ENCODE measurements at regions not wholly inside any gene's neighbourhood (a gene's known extent, or its start where the extent isn't known, plus 50 kb on each side); places are given as distances from the start of the nearest gene placed in this dataset.

GRCh38 chr9:126028746-126029145 lies 281.6 kb downstream of the PBX3 start:
- H3K4me3 ChIP-seq (ENCODE audit: low read depth, low read length): no peak overlapping the region
- H3K9me3 ChIP-seq (ENCODE audit: severe bottlenecking): no peaks in the 10 kb centered on the region
- no peaks in the 10 kb centered on the region for H3K36me3 ChIP-seq
- TF ChIP-seq CTCF (IDR thresholded peaks at IDR 0.05; ENCODE audit: low read depth, low read length): no peak
- no peak for DNase-seq
- H3K27me3 ChIP-seq (ENCODE audit: insufficient read depth, low read depth, severe bottlenecking): no peaks in the 10 kb centered on the region
- no peak overlapping the region for H3K27ac ChIP-seq

- no peak for DNase-seq
- H3K36me3 ChIP-seq: no peaks in the 10 kb centered on the region
- TF ChIP-seq CTCF (IDR thresholded peaks at IDR 0.05; ENCODE audit: low read depth, low read length): no peak
- no peak overlapping the region for H3K27ac ChIP-seq
- H3K27me3 ChIP-seq (ENCODE audit: insufficient read depth, low read depth, severe bottlenecking): no peaks in the 10 kb centered on the region
- no peaks in the 10 kb centered on the region for H3K9me3 ChIP-seq (ENCODE audit: severe bottlenecking)
- H3K4me3 ChIP-seq (ENCODE audit: low read depth, low read length): no peak overlapping the region
Measured at GRCh38 chr9:126030716-126031115, 283.5 kb downstream of the PBX3 start.

GRCh38 chr9:126031116-126031515 lies 283.9 kb downstream of the PBX3 start:
- no peaks in the 10 kb centered on the region for H3K36me3 ChIP-seq
- no peak overlapping the region for H3K27ac ChIP-seq
- H3K9me3 ChIP-seq (ENCODE audit: severe bottlenecking): no peaks in the 10 kb centered on the region
- TF ChIP-seq CTCF (IDR thresholded peaks at IDR 0.05; ENCODE audit: low read depth, low read length): no peak
- H3K27me3 ChIP-seq (ENCODE audit: insufficient read depth, low read depth, severe bottlenecking): no peaks in the 10 kb centered on the region
- H3K4me3 ChIP-seq (ENCODE audit: low read depth, low read length): no peak overlapping the region
- no peak for DNase-seq

- Histone ChIP-seq H3K4me3 (ENCODE audit: low read depth, low read length) (no peak overlapping the region), H3K27ac (no peak overlapping the region), H3K27me3 (ENCODE audit: insufficient read depth, low read depth, severe bottlenecking) (no peaks in the 10 kb centered on the region), H3K9me3 (ENCODE audit: severe bottlenecking) (no peaks in the 10 kb centered on the region), H3K36me3 (no peaks in the 10 kb centered on the region)
- no peak for DNase-seq
- TF ChIP-seq CTCF (IDR thresholded peaks at IDR 0.05; ENCODE audit: low read depth, low read length): no peak
Measured at GRCh38 chr9:126032135-126032534, 285.0 kb downstream of the PBX3 start.

- H3K27me3 ChIP-seq (ENCODE audit: insufficient read depth, low read depth, severe bottlenecking): no peaks in the 10 kb centered on the region
- H3K27ac ChIP-seq: no peak overlapping the region
- H3K36me3 ChIP-seq: no peaks in the 10 kb centered on the region
- TF ChIP-seq CTCF (IDR thresholded peaks at IDR 0.05; ENCODE audit: low read depth, low read length): no peak
- H3K4me3 ChIP-seq (ENCODE audit: low read depth, low read length): no peak overlapping the region
- H3K9me3 ChIP-seq (ENCODE audit: severe bottlenecking): no peaks in the 10 kb centered on the region
- no peak for DNase-seq
Measured at GRCh38 chr9:126033318-126033717, 286.1 kb downstream of the PBX3 start.

- H3K27ac ChIP-seq: no peak overlapping the region
- TF ChIP-seq CTCF (IDR thresholded peaks at IDR 0.05; ENCODE audit: low read depth, low read length): no peak
- no peak for DNase-seq
- H3K4me3 ChIP-seq (ENCODE audit: low read depth, low read length): no peak overlapping the region
- H3K9me3 ChIP-seq (ENCODE audit: severe bottlenecking): no peaks in the 10 kb centered on the region
- H3K36me3 ChIP-seq: no peaks in the 10 kb centered on the region
- no peaks in the 10 kb centered on the region for H3K27me3 ChIP-seq (ENCODE audit: insufficient read depth, low read depth, severe bottlenecking)
Measured at GRCh38 chr9:126033956-126034355, 286.8 kb downstream of the PBX3 start.
